ENCODE measurements at regions not wholly inside any gene's neighbourhood (a gene's known extent, or its start where the extent isn't known, plus 50 kb on each side); places are given as distances from the start of the nearest gene placed in this dataset.
A peak's percentile ranks its signal among the peaks of the same experiment; 100 is the strongest.
"Not testable (repeated sequence)": the region's sequence is repeated elsewhere in the genome, so short reads cannot be mapped to it uniquely, and the experiment has no call there.

DNA sequence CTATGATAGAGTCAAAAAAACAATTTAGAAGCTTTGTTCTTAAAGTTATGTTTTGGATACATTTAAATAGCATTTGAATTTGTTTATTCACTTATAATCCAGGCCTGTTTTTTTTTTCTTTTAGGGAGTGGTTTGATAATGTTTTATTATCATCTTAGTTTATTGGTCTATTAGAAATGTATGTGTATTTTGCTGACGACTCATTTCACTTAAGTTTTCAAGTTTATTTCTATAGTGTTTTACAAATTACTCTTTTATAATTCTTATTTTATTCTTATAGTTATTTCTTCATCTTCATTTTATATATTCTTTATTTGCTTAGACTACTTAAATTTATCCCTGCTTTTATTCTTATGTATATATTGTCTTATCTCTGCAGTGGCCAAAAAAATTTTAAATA, 804.5 kb downstream of the NR4A2 start:
- DNase-seq (ENCODE audit: low read depth) = no peak

DNA sequence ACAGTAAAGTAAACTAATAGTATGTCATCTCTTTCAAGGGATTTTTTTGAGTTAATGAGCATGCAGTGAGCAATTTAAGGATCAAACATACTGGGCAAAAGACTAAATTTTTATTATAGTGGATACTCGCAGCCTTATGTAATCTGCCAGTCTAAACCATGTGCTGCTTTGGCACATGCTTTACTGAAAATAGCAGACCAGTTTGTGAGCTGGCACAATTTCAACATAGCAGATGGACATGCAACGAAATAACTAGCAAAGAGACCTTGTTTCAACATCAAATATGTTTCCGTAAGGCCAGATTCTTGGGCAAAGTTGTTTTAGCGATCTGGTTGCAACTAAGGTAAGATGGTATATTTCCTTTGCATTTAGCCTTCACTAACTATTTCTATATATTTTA, 807.3 kb downstream of the NR4A2 start:
- DNase-seq (ENCODE audit: low read depth) = no peak

DNA sequence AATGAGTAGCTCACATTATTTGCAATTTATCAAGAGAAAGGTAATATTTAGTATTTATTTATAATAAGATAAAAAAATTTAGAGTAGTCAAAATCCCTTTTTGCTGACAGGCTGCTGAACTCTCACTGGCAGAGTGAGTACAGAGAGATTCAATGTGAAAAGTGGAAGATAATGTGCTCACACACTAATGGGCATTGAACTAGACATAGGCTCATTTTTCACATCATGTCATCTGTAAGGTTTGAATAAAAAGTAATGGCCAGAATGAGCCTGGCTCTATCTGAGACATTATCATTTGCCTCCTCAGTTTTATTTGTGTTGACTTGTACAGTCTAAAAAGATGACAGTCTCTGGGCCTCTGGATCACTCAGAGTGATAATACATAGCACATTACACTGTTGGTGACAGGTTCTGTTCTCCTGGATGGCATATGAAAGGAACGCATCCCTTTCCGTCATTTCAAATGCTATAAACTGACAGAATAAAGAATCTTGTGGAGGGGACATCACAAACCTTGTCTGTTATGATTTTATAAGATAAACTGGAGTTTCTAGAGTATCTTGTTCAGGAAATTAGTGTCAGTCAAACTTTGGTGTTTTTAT, 812.9 kb downstream of the NR4A2 start:
- no peak for DNase-seq (ENCODE audit: low read depth)

DNA sequence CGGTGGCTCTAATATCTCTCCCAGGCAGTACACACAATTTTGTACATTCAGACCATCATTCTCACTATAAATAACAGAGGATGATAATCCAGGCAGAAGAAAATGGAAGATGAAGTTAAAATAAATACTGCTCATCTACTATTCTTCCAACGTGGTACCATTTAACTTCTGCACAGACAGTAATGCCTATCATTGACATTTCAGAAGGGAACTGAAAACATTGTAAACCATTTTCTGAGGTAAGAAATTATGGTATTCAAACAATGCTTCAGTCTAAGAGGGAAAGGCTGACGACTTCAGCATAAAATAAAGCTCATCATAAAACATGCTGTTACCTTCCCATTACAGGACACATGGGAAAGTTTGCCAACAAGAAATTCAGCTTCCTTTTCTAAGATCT, 814.4 kb downstream of the NR4A2 start:
- no peak for DNase-seq (ENCODE audit: low read depth)

DNA sequence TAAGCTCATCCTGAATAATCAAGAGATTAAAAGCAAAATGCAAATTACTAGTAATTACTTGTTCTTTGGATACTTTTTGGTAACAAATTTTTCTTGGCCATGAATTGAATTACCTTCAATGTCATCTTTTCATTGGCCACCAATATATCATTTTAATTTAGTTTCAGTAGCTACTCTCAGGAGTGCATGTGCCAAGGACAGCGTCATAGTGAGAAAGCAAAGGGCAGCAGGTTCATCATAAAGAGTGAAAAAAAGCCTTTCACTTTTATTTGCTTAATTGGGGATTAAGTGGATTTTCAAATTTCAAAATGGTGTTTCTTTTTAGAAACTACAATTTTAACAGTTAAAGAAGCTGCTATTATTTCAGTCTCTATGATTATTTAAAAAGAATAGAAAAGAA, 815.2 kb downstream of the NR4A2 start:
- DNase-seq (ENCODE audit: low read depth) = no peak

DNA sequence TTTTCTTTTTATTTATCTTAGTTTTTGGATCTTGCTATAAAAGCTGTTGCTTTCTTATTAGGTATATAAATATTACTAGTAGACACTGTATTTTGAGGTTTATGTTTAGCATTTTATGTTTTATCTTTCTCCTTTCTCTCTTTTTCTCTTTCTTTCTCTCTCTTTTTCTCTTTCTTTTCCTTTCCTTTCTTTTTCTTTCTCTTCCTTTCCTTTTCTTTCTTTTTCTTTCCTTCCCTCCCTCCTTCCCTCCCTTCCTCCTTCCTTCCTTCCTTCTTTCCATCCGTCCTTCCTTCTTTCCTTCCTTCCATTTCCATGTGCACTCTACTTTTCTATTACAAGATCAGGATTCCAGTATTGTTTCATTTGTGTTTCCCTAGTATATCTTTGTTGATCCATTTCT, 814.8 kb downstream of the KCNJ3 start:
- DNase-seq (ENCODE audit: low read depth) = no peak

DNA sequence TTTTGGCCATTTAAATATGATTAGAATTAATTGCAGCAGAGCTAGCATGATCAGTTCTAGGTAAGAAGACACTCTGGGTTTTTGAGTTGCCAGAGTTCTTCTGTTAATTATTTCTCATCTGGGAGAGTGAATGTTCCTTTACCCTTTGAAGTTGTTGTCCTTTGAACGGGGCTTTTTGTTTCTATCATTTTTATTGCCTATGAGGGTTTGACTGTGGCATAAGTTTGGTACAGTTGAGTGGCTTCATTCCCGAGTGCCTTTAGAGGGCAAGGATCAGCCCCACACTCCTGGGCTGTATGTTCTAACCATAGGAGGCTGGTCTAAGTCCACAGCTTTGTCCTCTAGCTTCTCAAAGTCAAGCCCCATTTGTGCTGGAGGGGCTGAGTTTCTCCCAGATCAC, 804.3 kb downstream of the KCNJ3 start:
- DNase-seq (ENCODE audit: low read depth) = no peak

DNA sequence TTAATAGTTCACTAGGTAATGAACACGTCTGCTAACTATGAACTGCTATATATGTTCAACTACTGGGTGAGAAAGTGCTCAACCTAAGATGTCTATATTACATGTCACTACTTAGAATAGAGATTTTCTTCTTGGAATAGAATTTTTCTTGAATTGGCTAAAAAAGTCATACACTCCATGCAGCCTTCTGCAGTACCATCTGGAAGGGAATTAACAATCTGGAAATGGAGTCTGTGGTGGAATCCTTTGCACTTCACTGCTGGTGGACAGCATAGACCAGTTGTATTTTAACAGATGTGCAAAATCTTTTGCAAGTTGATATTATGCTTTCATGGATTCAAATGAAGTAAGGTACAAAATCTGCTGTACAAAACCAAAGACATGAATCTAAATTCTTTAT, 799.6 kb downstream of the KCNJ3 start:
- DNase-seq (ENCODE audit: low read depth) = no peak

DNA sequence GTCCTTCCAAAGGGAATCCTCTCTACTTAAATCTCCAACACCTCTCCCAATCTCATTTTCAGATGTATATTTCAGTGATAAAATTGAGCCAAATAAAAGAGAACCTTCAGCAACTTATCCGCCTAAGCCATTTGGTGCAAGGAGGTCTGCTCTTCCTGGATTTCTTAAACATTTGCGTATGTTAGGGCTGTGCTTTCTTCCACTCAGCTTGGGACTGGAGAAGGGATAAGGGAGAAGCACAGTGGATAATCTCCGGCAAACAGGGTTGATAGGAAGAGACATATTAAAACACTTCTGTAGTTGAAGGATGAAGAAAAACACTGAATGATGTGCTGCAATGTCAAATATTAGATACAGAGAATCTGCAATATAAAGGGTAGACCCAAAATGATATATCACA, 796.2 kb downstream of the KCNJ3 start:
- DNase-seq (ENCODE audit: low read depth) = no peak

DNA sequence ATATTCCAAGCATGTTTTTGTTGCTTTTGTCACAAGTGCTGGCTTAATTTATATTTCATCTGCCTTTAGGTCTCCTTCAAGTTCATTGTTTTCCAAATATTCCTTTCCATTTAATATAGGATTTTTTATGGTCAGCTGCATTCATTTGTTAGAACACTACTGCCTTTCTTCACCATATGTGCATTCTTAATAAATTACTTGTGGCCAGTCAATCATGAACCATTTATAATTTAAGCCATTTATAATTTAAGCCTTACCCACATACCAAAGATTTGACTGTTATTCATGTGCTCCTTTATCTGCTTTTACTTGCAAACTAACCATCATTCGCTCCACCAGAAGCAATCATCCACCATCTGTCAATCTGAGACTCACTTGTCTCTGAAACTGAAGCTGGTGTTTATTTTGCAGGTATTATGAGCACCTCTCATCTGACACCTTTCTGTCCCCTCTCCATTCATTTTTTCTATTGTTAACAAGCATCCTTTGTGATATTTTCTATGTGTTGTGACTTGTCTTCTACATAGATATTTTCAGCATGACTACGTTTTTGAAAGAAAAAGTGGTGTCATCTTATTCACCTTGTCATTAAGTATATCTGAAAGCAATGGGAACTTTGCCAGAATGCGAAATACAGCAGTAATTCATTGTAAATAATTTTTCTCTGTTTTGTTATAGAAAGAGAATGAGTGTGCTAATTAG, 786.8 kb downstream of the KCNJ3 start:
- no peak for DNase-seq (ENCODE audit: low read depth)

DNA sequence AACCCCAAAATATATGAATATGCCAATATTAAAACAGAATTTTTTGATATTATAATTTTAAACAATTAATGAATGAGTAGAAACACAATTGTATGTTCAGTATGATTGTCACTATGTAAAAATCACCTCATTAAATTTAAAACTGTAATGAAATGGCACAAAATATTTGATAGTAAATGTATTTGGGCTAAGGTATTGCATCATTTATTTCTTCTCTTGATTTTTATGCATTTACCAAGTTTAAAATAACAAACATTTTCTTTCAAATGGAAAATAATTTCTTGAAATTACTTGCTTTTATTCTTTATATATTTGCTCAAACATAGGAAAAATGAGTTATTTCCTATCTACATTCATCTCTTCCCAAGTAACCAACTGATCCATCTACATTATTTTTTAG, 782.6 kb downstream of the KCNJ3 start:
- DNase-seq (ENCODE audit: low read depth) = no peak

DNA sequence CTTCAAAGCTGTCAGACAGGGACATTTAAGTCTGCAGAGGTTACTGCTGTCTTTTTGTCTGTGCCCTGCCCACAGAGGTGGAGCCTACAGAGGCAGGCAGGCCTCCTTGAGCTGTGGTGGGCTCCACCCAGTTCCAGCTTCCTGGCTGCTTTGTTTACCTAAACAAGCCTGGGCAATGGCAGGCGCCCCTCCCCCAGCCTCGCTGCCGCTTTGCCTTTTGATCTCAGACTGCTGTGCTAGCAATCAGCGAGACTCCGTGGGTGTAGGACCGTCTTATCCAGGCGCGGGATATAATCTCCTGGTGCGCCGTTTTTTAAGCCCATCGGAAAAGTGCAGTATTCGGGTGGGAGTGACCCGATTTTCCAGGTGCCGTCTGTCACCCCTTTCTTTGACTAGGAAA, 773.5 kb downstream of the KCNJ3 start:
- not testable (repeated sequence) for DNase-seq (ENCODE audit: low read depth)

DNA sequence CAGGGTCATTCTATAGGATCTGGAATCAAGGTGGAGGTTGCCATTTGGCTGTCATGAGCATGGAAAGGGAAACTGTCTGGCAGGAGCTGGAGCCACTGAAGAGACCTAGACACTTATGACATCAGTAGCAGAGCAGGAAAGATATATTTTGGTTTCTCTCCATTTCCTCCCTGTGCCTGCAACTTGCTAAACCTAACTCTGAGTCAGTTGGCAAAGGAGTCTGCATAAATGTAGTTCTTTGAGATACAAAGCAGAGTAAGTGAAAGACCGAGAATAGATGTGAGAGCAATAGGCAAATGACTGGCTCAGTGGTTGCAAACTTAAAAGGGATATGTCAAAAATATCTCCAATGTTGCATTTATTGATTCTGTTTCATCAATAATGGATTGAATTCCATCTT, 757.7 kb downstream of the KCNJ3 start:
- DNase-seq (ENCODE audit: low read depth) = no peak

DNA sequence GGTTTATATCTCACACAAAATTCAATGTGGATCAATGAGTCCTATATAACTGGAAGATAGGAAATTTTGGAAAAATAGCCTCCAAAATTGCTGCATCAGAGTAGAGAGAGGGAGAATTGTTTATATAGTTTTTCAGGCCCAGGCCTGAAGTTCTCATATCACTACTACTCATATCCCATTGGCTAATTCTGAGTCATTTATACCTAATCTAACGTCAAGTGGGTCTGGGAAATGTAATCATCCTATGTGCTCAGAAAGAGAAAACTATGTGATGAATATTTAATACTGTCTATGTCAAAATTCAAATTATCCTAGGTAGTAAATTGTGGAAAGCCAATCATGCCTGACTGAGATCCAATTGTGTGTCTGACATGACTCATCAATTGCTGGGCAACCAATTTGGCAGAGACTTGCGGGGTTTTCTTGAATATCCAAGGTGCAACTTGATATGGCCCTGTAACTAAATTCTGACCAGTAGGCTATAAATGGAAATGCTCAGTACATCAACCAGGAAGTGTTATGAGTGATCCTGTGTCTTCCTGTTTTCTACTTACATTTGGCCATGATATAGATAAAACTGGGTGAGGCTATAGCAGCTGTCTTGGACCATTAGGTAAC, 744.4 kb downstream of the KCNJ3 start:
- peak; percentile 55 for DNase-seq (ENCODE audit: low read depth)

DNA sequence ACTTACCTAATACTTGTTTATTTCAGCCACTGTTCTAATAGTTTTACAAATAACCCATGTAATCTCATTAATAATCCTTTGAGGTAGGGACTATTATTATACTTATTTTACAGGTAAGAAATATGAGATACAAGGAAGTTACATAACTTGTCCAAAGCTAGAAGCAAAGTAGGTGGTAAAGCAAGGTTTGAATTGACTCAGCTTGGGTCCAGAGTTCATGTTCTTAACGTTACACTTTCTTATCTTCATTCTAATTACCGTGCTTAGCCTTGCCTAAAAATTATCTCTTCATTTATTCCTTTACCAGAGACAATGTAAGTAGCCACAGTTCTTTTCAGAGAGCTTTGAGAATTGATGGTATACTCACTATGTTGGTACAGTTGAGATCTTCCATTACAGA, 743.6 kb downstream of the KCNJ3 start:
- DNase-seq (ENCODE audit: low read depth) = no peak

DNA sequence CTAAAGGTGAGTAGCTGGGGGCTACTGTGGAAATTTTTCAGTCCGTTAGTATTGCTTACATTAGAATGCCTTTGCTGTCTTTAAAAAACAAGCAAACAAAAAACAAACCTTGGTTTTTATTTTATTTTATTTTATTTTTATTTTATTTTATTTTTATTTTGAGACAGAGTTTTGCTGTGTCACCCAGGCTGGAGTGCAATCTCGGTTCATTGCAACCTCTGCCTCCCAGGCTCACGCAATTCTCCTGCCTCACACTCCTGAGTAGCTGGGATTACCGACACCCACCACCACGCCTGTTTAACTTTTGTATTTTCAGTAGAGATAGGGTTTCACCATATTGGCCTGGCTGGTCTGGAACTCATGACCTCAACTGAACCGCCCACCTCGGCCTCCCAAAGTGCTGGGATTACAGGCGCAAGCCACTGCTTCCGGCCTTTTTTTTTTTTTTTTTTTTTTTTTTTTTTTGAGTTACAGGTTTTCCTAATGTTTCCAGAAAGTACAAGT, 732.6 kb downstream of the KCNJ3 start:
- DNase-seq (ENCODE audit: low read depth) = no peak

DNA sequence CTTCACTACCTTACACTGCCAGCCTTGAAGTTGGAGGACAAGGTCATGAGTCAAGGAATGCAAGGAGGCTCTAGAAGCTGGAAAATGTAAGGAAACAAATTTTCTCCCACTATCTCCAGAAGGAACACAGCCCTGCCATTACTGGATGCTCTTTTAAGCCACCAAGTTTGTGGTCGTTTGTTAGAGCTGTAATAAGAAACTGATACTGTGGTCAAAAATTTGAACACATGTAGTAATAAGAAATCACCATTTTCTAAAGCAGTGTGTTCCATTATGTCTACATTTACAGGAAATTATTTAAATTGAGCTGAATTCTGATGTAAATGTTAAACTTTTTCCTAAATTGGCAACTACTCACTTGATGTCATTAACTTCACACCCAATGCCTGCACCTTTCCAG, 729.0 kb downstream of the KCNJ3 start:
- no peak for DNase-seq (ENCODE audit: low read depth)

DNA sequence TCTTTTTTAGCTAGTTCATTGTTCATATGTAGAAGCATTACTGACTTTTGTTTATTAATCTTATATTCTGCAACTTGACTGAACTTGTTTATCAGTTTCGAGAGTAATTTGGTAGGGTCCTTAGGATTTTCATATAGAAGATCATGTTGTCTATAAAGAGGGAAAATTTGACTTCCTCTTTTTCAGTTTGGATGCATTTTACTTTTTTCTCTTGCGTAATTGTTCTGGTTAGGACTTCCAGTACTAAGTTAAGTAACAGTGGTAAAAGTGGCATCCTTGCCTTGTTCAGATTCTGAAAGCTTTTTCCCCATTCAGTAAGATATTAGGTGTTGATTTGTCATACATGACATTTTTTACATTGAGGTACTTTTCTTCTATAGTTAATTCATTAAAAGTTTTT, 726.0 kb downstream of the KCNJ3 start:
- DNase-seq (ENCODE audit: low read depth) = no peak

DNA sequence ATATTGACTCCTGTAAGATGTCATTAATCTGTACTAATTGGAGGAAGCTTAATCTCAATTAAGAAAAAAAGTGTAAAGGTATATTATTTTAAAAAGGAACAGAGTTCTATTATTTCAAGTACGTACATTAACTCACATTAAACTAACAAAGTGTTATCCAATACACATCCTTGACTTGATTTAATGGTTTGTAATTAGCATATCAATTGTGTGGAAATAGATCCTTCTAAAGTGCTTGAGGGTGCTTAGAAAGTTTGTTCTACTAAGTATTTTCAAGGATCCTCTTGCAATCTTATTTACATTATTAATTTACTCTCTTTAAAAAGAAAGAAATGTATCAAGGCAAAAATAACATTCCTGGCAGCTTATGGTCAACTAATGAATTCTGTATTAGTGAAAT, 720.3 kb downstream of the KCNJ3 start:
- DNase-seq (ENCODE audit: low read depth) = no peak

DNA sequence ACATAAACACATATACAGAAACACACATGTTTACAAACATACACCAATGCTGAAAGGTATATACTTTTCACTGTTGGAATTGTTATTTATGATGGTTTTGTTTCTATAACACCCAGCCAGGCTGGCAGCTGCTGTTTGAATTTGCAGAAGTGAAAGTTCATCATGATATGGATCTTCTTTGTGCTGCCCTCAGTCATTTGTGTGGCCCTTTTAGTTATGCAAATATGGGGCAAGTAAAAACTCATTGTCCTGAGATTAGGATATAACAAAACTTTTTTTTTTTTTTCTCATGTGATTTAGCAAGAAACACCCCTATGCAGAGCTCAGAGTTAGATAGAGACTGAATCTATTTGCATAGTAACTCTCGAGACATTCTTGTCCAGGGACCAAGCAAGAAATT, 714.1 kb downstream of the KCNJ3 start:
- DNase-seq (ENCODE audit: low read depth) = no peak

DNA sequence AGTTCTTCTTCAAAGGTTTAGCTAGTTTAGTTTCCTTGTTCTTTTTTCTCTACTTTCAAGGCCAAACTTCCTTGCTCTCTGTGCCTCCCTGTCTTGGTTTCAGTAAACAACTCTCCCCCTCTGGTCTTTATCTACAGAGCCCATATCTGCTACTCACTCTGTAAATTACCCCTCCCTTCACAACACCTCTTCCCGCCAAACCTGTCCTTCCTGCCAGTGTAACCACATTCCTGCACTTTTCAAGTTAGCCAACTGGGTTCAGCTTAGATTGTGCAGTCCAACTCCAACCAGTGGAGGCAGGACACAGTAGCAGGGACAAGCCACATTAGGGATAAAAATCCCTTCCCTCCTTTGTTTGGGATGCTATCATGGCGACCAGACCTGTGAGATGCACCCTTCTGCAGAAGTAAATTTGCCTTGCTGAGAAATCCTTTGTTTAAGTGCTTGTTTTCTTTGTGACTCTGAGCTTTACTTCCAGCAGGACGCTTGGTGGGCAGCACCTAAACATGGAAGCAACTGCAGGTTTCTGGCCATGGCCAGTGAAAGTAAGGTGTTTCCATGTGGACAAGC, 706.0 kb downstream of the KCNJ3 start:
- DNase-seq (ENCODE audit: low read depth) = no peak

DNA sequence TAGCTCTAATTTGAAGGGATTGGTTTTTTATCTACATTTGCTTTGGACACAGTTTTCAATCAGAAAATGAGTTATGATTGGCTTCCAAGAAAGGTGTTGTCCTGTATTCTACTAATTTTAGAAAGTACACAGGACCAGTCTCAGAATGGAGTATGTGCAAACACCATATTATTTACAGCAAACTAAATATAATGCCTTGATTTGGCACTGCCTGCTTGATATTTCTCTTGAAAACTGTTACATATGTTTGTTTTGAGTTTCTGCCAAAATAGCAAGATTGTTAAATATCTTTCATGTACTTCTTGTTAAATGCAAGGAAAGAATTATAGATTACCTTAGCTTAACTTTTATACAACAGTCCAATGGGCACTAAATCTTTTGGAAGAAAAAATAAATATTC, 694.9 kb downstream of the KCNJ3 start:
- no peak for DNase-seq (ENCODE audit: low read depth)

DNA sequence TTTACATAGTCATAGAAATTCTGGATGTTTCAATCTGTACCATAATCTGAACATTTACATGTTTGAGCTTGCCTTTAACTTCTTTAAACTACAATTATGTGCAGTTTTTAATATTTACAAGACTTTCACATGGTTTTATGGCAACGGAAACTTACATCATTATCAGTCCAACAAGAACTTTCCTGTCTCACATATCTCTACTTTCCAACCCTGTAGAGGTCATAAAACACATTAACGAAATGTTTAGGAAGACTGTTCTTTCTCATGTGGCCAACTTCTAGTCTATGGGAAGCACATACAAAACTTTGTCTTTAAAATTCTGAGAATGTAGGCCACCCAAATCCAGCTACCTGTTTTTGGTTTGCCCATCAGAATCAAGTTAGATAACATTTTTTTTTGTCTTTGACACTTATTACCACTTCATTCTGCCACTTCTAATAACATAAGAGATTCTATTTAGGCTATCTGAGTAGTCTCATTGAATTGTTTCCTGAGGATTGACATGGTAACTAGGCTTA, 693.2 kb downstream of the KCNJ3 start:
- no peak for DNase-seq (ENCODE audit: low read depth)

All from fibroblast of gingiva (primary cell).